Heart left ventricle (tissue), 13 donors: ENCODE measurements at regions not wholly inside any gene's neighbourhood (a gene's known extent, or its start where the extent isn't known, plus 50 kb on each side); places are given as distances from the start of the nearest gene placed in this dataset.

Experiments
- CTCF ChIP-seq, 12 donors: fragments of 200-600 bp; sonication (generic) in 4 of 12; IDR thresholded peaks; one replicate each; pipeline versions ENCODE4 v1.5.0 to v1.8.0; 2018 to 2022; ENCODE audit warnings: antibody characterized with exemption in 12 of 12, mild to moderate bottlenecking in 5 of 12
- POLR2A ChIP-seq, 2 donors: fragments of 450-650 bp; IDR thresholded peaks; one replicate each; pipeline ENCODE4 v1.6.1; 2017; ENCODE audit warnings: antibody characterized with exemption in 2 of 2, mild to moderate bottlenecking in 2 of 2, moderate library complexity in 2 of 2
- donor health status: ischemic (EF 13 %, LVEDD 7.1; RV severe dilation, severe dysfunction).
- donor health status: DM: no; HTN: yes; CAD: no.
- donor health status: DM: no; HTN: no; CAD: no.
- donor health status: ischemic (EF 25% LVEDD 6.9; RV normal size, moderate dysfunction).
- donor health status: ischemic (EF 25% LVEDD 5.7; RV mildly dilated, moderate dysfunction).
- donor health status: ischemic (EF 35%, LVEDD 5.7; RV mildly dilated, moderate dysfunction).
- donor health status: nonischemic (EF 11% LVEDD 7.7; RV severe dilation, severe dysfunction).
- donor health status: DM: yes; HTN: yes; CAD: no.
- donor health status: PGD.
- donor health status: ischemic (EF 29% LVEDD 5.4; RV normal size, mild dysfunction).
- donor health status: nonischemic (EF 23%, LVEDD 6.1; RV moderate dilation, normal function).

- TF ChIP-seq CTCF (IDR thresholded peaks at IDR 0.05): no peak
- no peak for TF ChIP-seq POLR2A (IDR thresholded peaks at IDR 0.05)
These were observed 383.0 kb upstream of the ID4 start for GRCh38 chr6:19454001-19454720.
